PC-3 (cell line): ENCODE measurements at regions not wholly inside any gene's neighbourhood (a gene's known extent, or its start where the extent isn't known, plus 50 kb on each side); places are given as distances from the start of the nearest gene placed in this dataset.

Experiments
- ATAC-seq: fragments of 200-7000 bp; cut with Tn5 transposase; 2 replicates; pipeline ENCODE4 v1.9.1; 2020; ENCODE audit warnings: mild to moderate bottlenecking, moderate library complexity
- BruUV-seq: library from RNA; stranded (reverse); fragments of 400-500 nt; replicated peaks from 2 replicates; lab custom pipeline; 2021; lab: Mats Ljungman, UMichigan
- CTCF ChIA-PET: fragments of 300-600 bp; sonication (Branson Sonifier 250); formaldehyde crosslinking; loops from one replicate; lab custom pipeline; 2022; ENCODE audit warnings: antibody characterized with exemption; lab: Charles Lee
- POLR2A ChIA-PET: fragments of 300-600 bp; sonication (Branson Sonifier 250); formaldehyde crosslinking; loops from one replicate; lab custom pipeline; 2022; ENCODE audit warnings: antibody characterized with exemption; ENCODE audit not compliant: unreplicated experiment; lab: Charles Lee
- DNase-seq: peaks from one replicate; pipeline ENCODE4 v3.0.0-alpha.2; 2015
- H2AFZ ChIP-seq: fragments of 300-600 bp; sonication (generic); 2 replicates; pipeline ENCODE4 v1.6.0; 2016; ENCODE audit warnings: antibody characterized with exemption, low read length
- H3F3A ChIP-seq: fragments of 300-600 bp; sonication (generic); one replicate; pipeline ENCODE4 v1.6.0; 2017; ENCODE audit warnings: antibody characterized with exemption, low read length, control low read depth, mild to moderate bottlenecking; ENCODE audit not compliant: unreplicated experiment
- H3K27ac ChIP-seq: fragments of 300-600 bp; sonication (generic); 2 replicates; pipeline ENCODE4 v1.5.1; 2016; ENCODE audit warnings: mild to moderate bottlenecking, low read length
- H3K27me3 ChIP-seq: fragments of 300-600 bp; sonication (generic); 2 replicates; pipeline ENCODE4 v1.6.1; 2016; ENCODE audit warnings: low read length, mixed read lengths
- H3K36me3 ChIP-seq: fragments of 300-600 bp; sonication (generic); 2 replicates; pipeline ENCODE4 v1.6.1; 2016; ENCODE audit warnings: low read depth, mixed run types, low read length, mixed read lengths
- H3K4me1 ChIP-seq: fragments of 300-600 bp; sonication (generic); 2 replicates; pipeline ENCODE4 v1.5.1; 2016; ENCODE audit warnings: low read length; ENCODE audit not compliant: insufficient read depth
- H3K4me2 ChIP-seq: fragments of 300-600 bp; sonication (generic); 2 replicates; pipeline ENCODE4 v1.6.0; 2016; ENCODE audit warnings: low read length
- H3K4me3 ChIP-seq: fragments of 300-600 bp; sonication (generic); 2 replicates; pipeline ENCODE4 v1.5.1; 2016; ENCODE audit warnings: mild to moderate bottlenecking, low read length, mixed read lengths
- H3K79me2 ChIP-seq: fragments of 300-600 bp; sonication (generic); 2 replicates; pipeline ENCODE4 v1.6.1; 2017; ENCODE audit warnings: low read length, mixed read lengths
- H3K9ac ChIP-seq: fragments of 300-600 bp; sonication (generic); 2 replicates; pipeline ENCODE4 v1.6.0; 2016; ENCODE audit warnings: mild to moderate bottlenecking, low read length
- H3K9me2 ChIP-seq: fragments of 300-600 bp; sonication (generic); replicated peaks from 2 replicates; pipeline ENCODE4 v1.6.1; 2016; ENCODE audit warnings: mixed run types, low read length, mixed read lengths
- H3K9me3 ChIP-seq: fragments of 300-600 bp; sonication (generic); 2 replicates; pipeline ENCODE4 v1.6.1; 2016; ENCODE audit warnings: low read length, mixed read lengths
- H4K20me1 ChIP-seq: fragments of 300-600 bp; sonication (generic); 2 replicates; pipeline ENCODE4 v1.6.1; 2016; ENCODE audit warnings: low read length, mixed read lengths
- CTCF ChIP-seq: fragments of 300-600 bp; sonication (generic); conservative IDR thresholded peaks from 2 replicates; pipeline ENCODE4 v1.5.1; 2017; ENCODE audit warnings: antibody characterized with exemption, low read depth, mild to moderate bottlenecking, low read length
- EZH2 ChIP-seq: fragments of 300-600 bp; sonication (generic); IDR thresholded peaks from one replicate; pipeline ENCODE4 v1.6.1; 2017; ENCODE audit warnings: antibody characterized with exemption, mild to moderate bottlenecking, low read length; ENCODE audit not compliant: unreplicated experiment
- EZH2phosphoT487 ChIP-seq: fragments of 300-600 bp; sonication (generic); IDR thresholded peaks from 2 replicates; pipeline ENCODE4 v1.6.1; 2018; ENCODE audit warnings: mild to moderate bottlenecking, antibody characterized with exemption, low read length, borderline replicate concordance
- intact Hi-C: fragments of 100-400 bp; cut with micrococcal nuclease; formaldehyde crosslinking; loops from 2 replicates; pipeline ENCODE4 v1.9.0; 2023

DNA sequence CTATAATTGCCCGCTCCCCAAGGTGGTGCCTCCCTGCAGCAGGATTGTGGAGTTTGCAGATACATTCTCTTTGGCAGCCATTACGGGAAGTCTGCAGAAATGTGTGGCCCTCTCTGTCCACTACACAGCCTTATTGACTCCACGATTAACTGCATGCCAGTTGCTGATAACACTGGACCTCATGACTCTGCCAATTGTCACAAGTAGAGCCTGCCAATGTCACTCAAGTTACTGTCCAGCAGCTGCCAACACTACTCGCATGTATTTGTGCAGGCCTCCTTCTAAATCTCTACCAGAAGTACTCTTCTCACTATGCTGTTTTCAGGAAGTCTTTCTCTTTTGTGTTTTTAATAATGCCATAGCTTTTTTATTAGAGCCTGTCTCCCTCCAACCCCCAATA, 128.8 kb downstream of the PPP1R3A start:
- ChIA-PET CTCF (no interaction called here), POLR2A (no interaction called here)
- Histone ChIP-seq H3K9ac (no peak overlapping the region), H3K79me2 (no peaks in the 10 kb centered on the region), H3F3A (no peaks in the 10 kb centered on the region), H3K9me2 (no peaks in the 10 kb centered on the region), H3K4me1 (no peaks in the 10 kb centered on the region), H3K27me3 (no peaks in the 10 kb centered on the region), H3K9me3 (no peaks in the 10 kb centered on the region), H3K36me3 (no peaks in the 10 kb centered on the region), H3K4me2 (no peak overlapping the region), H3K27ac (no peak overlapping the region), H2AFZ (no peak overlapping the region), H4K20me1 (no peaks in the 10 kb centered on the region), H3K4me3 (no peak overlapping the region)
- BruUV-seq = no TSS peak
- TF ChIP-seq EZH2 (no peak), CTCF (no peak), EZH2phosphoT487 (no peak)
- ATAC-seq (no peak), DNase-seq (no peak)
- intact Hi-C loops = no loop called here

- Histone ChIP-seq H3K4me2 (no peak overlapping the region), H3K27ac (no peak overlapping the region), H3K9me3 (no peaks in the 10 kb centered on the region), H3K27me3 (no peaks in the 10 kb centered on the region), H3K4me3 (no peak overlapping the region), H3K4me1 (no peaks in the 10 kb centered on the region), H3K9ac (no peak overlapping the region), H3K9me2 (no peaks in the 10 kb centered on the region), H3F3A (no peaks in the 10 kb centered on the region), H2AFZ (no peak overlapping the region), H4K20me1 (no peaks in the 10 kb centered on the region), H3K79me2 (no peaks in the 10 kb centered on the region), H3K36me3 (no peaks in the 10 kb centered on the region)
- ChIA-PET CTCF (no interaction called here), POLR2A (no interaction called here)
- no TSS peak for BruUV-seq
- intact Hi-C loops = no loop called here
- DNase-seq (no peak), ATAC-seq (no peak)
- TF ChIP-seq EZH2phosphoT487 (no peak), EZH2 (no peak), CTCF (no peak)
Measured at GRCh38 chr7:113787106-113787505, 131.7 kb downstream of the PPP1R3A start.

- H3K9me2 ChIP-seq = no peaks in the 10 kb centered on the region
- no peak overlapping the region for H3K4me3 ChIP-seq
- POLR2A ChIA-PET = no interaction called here
- H3K79me2 ChIP-seq = no peaks in the 10 kb centered on the region
- no peaks in the 10 kb centered on the region for H4K20me1 ChIP-seq
- H3K9me3 ChIP-seq = no peaks in the 10 kb centered on the region
- H2AFZ ChIP-seq = no peak overlapping the region
- no peaks in the 10 kb centered on the region for H3K27me3 ChIP-seq
- BruUV-seq = no TSS peak
- ATAC-seq (no peak), DNase-seq (no peak)
- TF ChIP-seq CTCF (no peak), EZH2 (no peak), EZH2phosphoT487 (no peak)
- H3K4me2 ChIP-seq = no peak overlapping the region
- H3K27ac ChIP-seq = no peak overlapping the region
- intact Hi-C loops = no loop called here
- H3F3A ChIP-seq = no peaks in the 10 kb centered on the region
- no peak overlapping the region for H3K9ac ChIP-seq
- no peaks in the 10 kb centered on the region for H3K4me1 ChIP-seq
- H3K36me3 ChIP-seq = no peaks in the 10 kb centered on the region
- CTCF ChIA-PET = no interaction called here
Measured at GRCh38 chr7:113784956-113785355, 133.9 kb downstream of the PPP1R3A start.
